ENCODE measurements at regions not wholly inside any gene's neighbourhood (a gene's known extent, or its start where the extent isn't known, plus 50 kb on each side); places are given as distances from the start of the nearest gene placed in this dataset.

DNA sequence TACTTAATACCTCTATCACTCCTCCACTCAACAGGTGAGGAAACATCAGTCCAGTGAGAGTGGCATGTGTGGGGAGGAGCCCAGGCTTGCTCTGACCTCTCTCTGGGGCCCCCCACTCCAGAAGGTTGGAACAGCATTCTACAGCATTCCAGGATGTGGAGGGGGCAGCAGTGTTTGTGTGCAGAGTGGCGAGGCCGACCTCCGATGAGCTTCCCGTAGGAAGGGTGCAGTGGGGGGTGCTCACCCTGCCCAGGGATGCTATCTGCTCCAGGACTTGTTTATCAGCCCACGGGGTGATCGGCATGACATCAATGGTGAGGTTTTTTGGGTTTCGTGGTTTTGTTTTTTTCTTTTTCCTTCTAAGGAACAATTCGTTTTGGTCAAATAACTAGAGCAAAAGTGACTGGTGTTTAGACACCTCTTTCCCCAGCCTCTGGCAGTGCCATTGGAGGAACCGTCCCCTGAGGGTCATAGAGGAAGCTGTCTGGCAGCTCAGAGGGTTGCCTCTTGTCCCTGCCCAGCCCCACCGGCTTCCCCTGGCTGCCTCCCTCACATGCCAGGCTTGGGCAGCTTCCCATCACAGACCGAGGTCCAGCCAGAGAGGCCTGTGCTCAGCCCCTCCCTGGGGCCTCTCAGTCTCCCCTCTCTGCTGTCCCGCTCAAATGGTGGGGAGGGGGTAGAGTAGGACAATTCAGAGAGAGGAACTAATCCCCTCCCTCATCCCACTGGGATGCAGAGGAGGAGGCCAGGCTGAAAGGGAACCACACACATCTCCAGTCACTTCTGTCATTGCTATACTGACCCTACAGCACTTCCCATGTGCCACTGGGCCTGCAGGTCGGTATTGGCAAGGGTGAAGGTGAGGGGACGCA is 96.5 kb downstream of the ZFP36L2 start:
- in situ Hi-C loops (cut with MboI; ENCODE audit: low sequenced_read_pairs), result no loop called here

DNA sequence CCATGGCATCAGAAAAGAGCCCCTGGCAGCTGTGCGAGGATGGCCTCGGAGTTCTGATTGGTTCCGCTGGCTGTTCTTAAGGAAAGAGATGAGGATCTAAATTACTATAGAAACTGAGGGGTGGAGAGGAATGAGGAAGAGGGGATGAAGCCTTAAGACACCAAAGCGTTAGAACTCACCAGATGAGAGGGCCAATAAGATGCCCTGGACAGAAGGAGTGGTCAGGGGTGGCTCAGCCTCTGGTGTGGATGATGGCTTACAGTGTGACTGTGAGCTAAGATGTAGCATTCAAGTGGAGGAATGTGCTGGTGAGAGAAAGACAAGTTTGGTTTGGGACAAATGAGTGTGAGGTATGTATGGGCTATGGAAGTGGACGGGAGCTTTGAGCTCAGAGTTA is 97.8 kb downstream of the ZFP36L2 start:
- in situ Hi-C loops (cut with MboI; ENCODE audit: low sequenced_read_pairs), result no loop called here

GRCh38 chr2:43127941-43128558 is 98.4 kb downstream of the ZFP36L2 start:
- in situ Hi-C loops (cut with MboI; ENCODE audit: low sequenced_read_pairs), result no loop called here

- in situ Hi-C loops (cut with MboI; ENCODE audit: low sequenced_read_pairs), result no loop called here
Observed at GRCh38 chr2:43127208-43127940, 99.0 kb downstream of the ZFP36L2 start.

DNA sequence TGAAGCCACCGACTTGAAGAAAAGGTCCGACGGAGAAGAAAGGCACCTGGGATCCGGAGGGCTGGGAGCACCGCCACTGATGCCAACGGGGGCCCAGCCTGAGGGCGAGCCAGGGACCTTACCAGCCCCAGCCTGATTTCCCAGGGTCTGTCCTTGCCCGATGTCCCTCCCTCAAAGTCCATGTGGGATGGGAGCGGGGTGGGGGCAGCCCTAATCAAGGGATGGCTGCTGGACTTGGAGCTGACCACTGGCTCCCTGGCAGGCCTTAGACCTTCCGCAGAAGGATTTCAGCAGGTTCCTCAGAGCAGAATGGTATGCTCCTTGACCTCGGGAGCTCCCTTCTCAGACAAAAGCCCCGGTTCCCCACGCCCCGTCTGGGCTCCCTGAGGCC is 99.6 kb downstream of the ZFP36L2 start:
- in situ Hi-C loops (cut with MboI; ENCODE audit: low sequenced_read_pairs), result no loop called here

DNA sequence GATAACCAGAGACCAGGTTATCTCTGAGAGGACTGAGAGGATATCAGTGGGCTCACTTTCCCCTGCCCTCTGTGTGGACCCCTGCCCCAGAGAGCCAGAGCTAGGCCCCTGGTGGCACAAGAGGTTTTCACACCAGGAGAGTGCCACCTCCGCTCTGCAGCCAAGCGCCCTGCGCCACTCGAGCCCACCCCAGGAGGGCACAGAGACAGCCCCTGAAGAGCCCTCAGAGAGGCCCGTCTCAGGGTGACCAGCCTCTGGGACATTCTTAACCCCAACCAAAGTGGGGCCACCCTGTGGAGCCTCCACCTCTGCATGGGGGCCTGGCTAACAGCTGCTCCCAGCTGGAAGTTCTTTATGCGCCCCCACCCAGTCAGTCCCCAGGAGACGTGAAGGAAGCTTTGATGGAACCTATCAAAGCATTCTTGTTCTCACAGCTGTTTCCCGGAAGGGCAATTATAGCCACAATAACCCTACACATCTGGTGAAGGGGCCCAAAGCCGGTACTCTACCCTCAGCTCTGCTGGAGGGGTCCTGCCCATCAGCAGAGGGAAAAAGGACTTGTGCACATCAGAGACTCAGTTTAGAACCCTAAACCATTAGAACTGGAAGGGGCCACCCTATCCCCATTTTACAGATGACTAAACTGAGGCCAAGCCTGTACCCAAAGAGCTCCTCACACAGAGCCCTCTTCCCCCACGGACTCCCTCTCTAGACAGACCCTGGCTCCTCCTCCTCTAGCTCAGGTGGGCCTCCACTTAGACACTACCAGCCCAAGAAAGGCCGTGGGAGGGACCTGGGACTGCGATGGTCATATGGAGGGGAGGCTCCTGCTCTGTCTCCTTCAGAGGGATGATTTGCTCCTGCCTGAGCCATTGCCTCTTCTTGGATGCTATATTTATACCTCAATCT is 101.1 kb downstream of the ZFP36L2 start:
- in situ Hi-C loops (cut with MboI; ENCODE audit: low sequenced_read_pairs), result no loop called here

- in situ Hi-C loops (cut with MboI; ENCODE audit: low sequenced_read_pairs), result no loop called here
Observed at GRCh38 chr2:43124687-43125057, 101.7 kb downstream of the ZFP36L2 start.

- in situ Hi-C loops (cut with MboI; ENCODE audit: low sequenced_read_pairs), result no loop called here
Observed at GRCh38 chr2:43123981-43124686, 102.3 kb downstream of the ZFP36L2 start.

GRCh38 chr2:43123486-43123885 is 102.9 kb downstream of the ZFP36L2 start:
- in situ Hi-C loops (cut with MboI; ENCODE audit: low sequenced_read_pairs), result no loop called here

DNA sequence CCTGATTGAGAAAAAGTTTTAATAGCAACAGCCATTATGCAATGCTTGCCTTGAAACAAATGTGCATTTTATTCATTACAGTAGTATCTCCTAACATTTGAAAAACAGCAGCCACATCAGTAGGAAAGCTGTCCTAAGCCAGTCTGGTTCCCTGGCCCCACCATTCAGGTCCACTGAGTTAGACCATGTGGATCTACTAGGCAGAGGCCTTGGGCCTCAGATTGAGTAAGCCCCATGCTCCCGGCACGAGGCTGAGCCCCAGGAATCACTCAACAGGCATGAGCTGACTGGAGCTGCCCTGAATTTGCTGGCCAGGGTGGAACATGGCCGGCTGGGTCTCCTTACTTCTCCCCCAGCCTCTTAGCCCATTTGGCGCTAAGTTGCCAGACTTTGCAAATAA is 103.4 kb downstream of the ZFP36L2 start:
- in situ Hi-C loops (cut with MboI; ENCODE audit: low sequenced_read_pairs), result no loop called here

GRCh38 chr2:43121580-43122314 is 104.7 kb downstream of the ZFP36L2 start:
- in situ Hi-C loops (cut with MboI; ENCODE audit: low sequenced_read_pairs), result no loop called here

- in situ Hi-C loops (cut with MboI; ENCODE audit: low sequenced_read_pairs), result no loop called here
Observed at GRCh38 chr2:43119303-43119702, 107.1 kb downstream of the ZFP36L2 start.

- in situ Hi-C loops (cut with MboI; ENCODE audit: low sequenced_read_pairs), result no loop called here
Observed at GRCh38 chr2:43117521-43118143, 108.8 kb downstream of the ZFP36L2 start.

GRCh38 chr2:43116988-43117387 is 109.4 kb downstream of the ZFP36L2 start:
- in situ Hi-C loops (cut with MboI; ENCODE audit: low sequenced_read_pairs), result no loop called here

DNA sequence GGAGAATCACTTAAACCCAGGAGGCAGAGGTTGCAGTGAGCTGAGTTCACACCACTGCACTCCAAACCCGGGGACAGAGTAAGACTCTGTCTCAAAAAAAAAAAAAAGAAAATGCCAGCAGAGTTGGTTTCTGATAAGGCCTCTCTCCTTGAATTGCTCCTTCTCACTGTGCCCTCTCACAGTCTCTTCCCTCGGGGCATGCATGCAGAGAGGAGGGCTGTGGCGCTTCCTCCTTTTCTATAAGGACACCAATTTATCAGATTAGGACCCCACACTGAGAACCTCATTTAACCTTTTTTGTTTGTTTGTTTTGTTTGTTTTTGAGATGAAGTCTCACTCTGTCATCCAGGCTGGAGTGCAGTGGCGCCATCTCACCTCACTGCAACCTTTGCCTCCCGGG is 110.5 kb downstream of the ZFP36L2 start:
- in situ Hi-C loops (cut with MboI; ENCODE audit: low sequenced_read_pairs), result no loop called here

DNA sequence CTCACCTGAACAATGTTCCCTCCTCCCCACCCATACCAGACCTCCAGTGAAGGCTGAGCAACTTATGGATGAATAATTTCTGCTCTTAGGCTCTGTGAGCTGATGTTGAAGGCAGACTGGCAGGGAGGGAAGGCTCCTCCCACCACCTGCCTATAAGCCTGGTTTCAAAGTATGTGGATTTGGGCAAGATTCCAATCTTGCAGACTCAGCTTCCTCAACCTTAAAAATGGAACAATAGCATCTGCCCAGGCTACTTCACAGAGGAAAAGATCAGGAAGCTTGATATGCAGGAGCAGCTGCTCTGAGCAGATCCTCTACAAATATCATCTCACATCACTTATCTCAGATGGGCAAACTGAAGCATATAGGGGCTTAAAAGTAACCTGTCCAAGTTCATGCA is 112.2 kb downstream of the ZFP36L2 start:
- in situ Hi-C loops (cut with MboI; ENCODE audit: low sequenced_read_pairs), result no loop called here

DNA sequence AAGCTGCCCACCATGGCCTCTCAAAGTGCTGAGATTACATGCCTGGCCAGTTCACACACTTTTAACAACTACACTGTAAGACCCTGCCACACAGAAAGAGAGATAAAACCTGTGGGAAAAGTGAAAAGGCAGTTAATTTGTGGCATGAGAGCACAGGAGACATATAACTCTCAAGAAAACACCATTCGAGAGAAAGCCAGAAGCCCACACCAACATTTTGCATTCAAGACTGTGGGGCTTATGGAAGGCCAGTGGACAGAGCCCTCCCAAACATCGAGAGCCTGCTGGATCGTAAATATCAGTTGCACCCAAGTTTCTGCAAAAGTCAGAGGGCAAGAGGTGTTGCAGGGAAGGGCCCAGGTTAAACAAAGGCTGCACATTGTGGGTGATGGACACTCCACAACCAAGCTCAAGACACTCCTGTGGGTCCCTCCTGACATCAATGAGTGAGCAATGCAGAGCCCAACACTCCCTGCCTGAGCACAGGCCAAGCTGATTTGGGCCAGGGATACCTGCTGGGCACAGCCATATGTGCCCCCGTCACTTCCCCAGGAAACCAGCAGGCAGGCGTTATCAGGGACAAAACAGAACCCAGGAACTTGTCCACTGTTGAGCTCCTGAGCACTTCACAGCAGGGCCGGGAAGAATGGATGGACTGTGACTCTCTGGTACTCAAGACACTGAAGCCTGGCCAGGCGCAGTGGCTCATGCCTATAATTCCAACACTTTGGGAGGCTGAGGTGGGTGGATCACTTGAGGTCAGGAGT is 114.4 kb downstream of the ZFP36L2 start:
- in situ Hi-C loops (cut with MboI; ENCODE audit: low sequenced_read_pairs), result no loop called here

- in situ Hi-C loops (cut with MboI; ENCODE audit: low sequenced_read_pairs), result no loop called here
Observed at GRCh38 chr2:43110442-43110871, 115.9 kb downstream of the ZFP36L2 start.
